ENCODE measurements at regions not wholly inside any gene's neighbourhood (a gene's known extent, or its start where the extent isn't known, plus 50 kb on each side); places are given as distances from the start of the nearest gene placed in this dataset.

GRCh38 chr15:70193734-70194133, 96.0 kb upstream of the TLE3 start:
- TF ChIP-seq POLR2A (IDR thresholded peaks at IDR 0.05) (no peak), CTCF (IDR thresholded peaks at IDR 0.05) (no peak)

Measured in prostate gland (tissue), 2 donors.